GM18858 (cell line): ENCODE measurements at regions not wholly inside any gene's neighbourhood (a gene's known extent, or its start where the extent isn't known, plus 50 kb on each side); places are given as distances from the start of the nearest gene placed in this dataset.

Experiments used
- ATAC-seq: cut with Tn5 transposase; IDR thresholded peaks from one replicate; pipeline ENCODE4 v1.9.1; 2021; ENCODE audit not compliant: unreplicated experiment

DNA sequence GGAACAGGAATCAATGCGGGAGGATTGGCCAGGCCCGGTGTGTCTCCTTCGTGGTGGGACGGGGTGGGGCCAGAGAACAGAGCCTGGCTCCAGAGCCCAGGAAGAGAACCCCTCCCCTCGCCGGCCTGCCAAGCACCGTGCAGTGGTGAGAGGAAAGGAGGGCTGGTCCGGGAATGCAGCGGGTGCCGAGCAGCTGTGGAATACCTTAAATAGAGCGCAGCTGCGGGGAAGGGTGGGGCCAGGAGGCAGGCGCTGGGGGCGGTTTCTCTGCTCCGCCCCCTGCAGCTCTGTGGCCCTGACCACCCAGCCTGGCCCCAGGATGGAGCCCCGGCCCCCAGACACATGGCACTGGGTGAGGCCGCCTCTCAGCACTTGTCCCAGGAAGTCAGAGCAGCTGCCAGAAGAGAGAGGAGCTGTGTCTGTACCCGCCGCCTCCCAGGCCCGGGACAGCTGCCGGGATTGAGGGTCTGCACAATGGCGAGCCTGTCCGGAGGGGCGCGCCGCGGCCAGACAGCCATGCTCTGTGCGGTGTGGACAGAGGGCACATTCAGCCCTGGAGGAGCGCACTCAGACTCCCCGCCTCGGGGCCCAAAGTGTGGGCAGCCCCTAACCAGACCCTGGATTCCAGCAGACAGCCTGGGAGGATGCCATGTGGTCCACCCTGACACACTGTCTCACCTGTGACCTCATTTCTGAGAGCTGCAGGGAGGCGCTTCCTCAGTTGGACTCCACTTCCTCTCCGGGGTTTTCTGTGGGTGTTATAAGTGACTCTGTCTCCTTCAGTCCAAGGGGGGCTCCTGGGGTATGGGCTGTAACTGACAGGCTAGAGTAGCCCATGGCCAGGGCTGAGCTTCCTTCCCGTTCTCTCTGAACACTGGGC lies 268.8 kb downstream of the SEC14L1 start:
- ATAC-seq = no peak

DNA sequence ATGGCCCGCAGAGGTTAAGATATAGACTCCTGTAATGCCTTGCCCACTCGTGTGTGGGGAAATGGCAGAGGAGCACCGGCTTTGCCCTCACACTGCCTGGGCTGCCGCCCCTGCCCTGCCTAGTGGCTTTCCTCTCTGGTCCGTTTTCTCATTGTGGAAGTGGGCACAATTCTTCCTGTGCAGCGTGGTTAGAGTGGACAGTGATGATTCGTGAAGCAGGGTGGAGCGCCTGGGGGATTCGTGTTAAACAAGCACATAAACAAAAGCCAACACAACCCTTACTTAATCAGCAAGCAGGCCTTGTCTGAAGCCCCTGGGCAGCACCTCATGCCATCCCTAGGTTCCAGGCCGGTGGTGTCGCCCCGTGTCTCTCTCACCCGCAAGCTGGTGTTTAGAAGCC lies 269.7 kb downstream of the SEC14L1 start:
- no peak for ATAC-seq

DNA sequence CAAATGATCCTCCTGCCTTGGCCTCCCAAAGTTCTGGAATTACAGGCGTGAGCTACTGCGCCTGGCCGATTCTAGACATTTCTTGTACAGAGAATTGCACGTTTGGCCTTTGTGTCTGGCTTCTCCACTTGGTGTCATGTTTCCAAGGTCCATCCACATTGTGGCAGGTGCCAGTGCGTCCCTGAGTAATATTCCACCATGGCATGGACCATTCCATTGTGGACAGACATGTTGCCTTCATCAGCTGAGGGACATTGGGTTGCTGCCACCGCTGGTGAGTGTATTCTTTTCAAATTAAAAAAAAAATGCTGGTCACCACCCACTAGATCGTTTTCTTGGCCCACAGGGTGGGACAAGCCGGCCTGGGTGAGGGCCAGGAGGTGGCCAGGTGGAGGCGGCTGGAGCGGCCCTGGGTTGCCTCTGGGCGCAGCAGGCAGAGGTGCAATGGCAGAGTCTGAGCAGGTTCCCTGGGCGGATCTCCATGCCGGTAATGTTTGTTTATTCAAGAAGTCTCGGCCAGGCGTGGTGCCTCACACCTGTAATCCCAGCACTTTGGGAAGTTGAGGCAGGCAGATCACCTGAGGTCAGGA lies 274.1 kb downstream of the SEC14L1 start:
- ATAC-seq = no peak

DNA sequence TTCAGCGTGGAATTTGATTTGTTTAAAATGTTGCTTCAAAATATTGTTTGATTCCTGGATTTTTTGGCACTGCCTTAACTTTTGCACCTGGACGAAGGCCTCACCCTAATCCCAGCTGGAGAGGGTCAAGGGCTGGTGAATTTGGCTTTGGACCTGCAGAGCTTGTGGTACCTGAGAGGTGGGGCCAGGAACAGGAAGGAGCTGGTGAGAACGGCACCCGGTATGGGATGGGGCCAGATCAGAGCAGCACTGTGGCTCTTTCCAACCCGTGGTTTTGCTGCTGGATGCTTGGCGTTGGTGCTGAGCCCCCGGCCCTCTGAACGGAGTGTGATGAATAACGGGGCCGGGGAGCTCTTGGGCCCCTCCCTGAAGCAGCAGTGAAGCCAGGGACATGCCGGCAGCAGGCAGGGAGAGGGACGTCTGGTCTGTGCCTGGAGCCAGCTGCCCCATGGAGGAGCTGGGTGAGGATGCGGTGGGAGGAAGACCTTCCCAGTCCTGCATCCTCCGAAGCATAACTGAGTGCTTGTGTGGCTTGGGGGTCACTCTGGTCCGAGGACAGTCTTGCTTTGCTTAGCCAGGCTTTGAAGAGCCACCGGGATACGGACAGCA lies 275.4 kb downstream of the SEC14L1 start:
- no peak for ATAC-seq

DNA sequence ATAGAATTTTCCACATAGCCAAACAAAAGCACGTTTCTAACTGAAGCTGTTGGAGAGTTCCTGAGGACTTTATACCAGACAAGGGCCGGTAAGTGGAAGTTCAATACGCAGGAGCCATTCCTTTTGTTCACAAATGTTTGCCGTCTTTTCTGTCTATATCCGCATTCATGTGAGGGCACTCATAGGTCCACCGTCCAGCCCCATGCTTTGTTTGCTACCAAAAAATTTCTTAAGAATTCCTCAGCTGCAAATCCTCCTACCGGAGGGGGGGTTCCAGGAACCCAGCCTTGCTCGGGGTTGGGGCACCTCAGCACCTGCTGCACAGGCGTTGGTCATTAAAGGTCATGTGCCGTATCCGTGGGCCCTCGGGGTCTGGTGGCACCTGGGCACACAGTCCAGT lies 276.8 kb downstream of the SEC14L1 start:
- ATAC-seq = no peak

DNA sequence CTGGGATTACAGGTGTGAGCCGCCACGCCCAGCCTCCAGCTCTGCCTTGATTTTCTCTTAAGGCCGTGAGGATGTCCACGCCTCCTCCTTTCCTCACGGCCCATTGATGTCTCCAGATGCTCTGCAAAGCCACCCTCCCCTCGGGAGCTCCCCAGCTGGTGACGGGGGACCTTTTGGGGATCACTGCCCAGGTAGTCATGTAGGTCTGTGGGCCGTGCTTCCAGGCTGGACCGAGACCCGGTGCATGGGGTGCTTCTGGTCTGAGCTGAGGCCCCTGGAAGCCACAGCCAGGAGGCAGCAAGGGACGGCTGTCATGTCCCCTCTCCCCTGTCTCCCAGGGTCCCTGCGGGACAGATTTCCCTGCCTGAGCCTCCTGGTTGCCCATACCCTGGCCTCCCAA lies 277.8 kb downstream of the SEC14L1 start:
- no peak for ATAC-seq

DNA sequence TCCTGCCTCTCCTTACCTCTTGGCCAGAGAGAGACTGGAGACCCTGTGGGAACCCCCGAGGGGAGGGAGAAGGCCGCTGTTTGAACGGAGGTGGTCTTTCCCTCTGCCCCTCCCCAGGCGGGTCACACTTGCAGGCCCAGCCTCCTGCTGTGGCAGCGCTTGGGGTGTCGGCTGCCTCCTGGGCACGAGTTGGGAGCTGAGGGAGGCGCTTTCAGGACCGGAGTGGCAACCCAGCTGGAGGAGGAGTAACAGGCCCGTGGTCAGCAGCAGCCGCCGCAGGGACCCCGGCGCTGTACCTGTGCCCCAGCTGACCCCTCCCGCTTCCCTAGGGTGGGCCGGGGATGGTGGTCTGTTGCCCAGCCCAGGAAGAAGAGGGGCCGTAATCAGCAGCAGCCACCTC lies 278.3 kb downstream of the SEC14L1 start:
- ATAC-seq = no peak

DNA sequence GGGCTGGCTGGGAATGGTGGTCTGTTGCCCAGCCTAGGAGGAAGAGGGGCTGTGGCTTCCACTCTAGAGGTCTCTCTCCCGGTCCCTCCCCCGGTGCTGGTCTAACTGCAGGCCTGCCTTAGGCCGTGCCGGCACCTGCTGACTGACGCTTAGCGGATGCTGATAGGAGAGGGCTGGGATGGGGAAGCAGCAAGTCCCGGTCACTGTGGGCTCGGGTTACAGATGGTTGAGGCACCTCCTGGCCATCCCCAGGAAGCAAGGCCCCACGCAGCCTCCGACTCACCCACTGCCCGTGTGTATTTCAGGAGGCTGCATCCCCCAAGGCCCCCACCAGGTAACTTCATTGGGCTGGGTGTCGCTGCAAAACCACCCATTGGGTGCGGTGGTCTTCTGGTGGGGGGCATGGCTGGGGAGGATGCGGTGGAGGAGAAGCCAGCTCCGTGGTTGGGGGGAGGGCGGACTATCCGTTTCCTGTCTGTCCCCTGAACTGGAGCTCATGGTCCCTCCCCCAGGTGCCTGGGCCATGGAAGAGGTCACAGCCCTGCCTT lies 278.9 kb downstream of the SEC14L1 start:
- ATAC-seq = no peak

DNA sequence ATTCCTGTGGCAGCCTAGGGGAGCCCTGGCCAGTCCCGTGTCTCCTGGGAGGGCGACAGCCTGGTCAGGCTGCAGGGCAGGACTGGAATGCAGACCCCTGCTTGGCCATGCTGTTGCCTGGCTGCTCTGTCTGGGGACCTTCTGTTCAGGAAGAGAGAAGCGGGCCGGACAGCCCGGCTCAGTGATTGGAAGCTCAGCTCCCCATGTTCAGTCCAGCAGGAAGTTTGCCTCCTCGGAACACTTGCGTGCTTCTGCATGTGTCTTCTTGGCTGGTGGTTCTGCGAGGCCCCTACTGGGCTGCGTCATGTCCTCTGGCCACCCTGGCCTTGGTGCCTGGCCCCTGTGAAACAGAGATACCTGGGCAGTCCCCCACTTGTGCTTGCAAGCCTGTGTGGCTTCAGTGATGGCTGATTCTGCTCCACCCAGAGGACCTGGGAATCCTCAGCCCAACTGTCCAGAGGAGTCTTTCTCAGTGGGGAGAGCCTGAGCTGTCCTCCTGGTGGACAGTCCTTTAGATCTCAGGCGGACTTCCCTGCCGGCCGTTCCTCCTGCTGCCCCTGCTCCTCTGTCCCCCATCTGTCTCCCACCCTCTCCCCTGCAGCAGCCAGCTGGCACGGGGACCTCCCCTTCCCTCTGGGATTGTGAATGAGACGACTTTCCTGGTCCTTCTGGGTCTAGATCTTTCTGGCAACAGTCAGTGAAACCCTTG lies 279.5 kb downstream of the SEC14L1 start:
- ATAC-seq = no peak

DNA sequence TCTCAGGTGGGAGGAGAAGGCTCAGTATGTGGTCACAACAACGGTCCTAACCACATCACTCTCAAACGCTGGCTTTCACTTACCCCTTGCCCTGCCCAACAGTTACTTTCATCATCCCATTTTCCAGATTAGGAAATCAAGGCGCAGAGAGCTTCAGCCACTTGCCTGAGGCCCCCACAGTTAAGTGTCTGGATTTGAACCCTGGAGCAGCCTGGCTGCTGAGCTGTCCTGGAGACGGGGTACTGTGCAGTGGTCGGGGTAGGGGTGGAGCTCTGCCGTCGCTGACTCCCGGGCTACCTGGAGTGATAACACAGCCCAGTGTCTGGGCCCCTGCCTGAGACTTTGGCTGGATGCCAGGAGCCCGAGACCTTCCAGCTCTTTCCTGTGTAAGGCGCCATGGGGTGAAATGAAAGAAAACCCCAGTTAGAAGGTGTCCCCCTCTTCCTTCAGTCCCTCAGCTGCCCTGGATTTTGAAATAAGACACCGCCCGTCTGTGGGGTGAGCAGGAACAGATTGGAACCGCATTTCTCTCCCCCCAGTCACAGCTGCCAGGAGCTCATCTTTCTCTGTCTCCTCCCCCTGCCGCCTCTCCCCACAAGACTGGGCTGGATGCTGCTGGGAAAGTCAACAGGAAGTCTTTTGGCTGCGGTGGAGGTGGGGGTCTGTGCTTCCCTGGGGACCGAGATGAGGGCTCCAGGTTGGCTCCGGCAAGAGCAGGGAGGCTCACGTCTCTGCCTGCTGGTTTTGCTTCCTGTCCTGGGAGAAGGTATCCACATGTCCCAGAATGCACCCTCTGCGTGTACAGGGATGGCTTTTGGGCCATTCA lies 280.2 kb downstream of the SEC14L1 start:
- ATAC-seq = no peak

DNA sequence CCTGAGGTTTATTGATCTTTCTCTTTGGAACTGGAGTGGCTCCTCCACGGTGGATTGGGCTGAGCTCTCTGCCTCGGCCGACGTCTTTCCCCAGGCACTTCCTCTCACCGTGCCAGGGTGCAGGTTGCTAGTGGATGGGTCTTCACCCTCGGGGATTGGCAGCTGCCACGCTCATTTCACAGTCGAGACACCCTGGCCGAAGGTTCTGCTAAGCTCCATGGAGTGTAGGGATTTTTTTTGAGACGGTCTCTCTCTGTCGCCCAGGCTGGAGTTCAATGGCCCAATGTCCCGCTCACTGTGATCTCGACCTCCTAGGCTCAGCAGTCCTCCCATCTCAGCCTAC lies 280.8 kb downstream of the SEC14L1 start:
- ATAC-seq = no peak

DNA sequence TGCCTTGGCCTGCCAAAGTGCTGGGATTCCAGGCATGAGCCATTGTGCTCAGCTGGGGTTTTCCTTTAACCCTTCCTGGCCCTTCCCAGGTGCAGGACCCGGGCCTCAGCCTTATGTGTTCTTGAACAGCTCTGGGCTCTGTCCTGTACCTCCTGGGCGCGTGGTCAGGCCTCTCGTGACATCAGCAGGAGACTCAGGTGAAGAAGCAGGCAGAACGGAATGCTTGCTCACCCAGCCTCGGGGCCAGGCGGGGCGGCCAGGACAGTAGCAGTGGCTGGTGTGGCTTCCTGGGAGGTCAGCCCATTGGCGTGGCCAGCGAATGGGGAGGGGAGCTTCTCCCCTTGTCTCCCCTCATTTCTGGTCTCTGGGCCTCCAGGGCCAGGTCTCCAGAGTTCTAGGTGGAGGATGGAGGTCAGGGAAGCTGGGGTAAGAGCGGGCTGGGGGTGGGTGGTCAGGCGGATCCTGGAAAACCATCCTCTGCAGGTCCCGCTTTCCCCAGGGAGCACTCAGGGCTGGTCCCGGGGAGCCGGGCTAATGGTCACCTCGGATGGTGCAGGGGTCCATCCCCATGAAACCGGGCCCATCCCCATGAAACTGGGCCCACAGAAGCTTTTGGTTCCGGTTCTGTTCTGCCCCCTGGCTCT lies 281.5 kb downstream of the SEC14L1 start:
- ATAC-seq = no peak

DNA sequence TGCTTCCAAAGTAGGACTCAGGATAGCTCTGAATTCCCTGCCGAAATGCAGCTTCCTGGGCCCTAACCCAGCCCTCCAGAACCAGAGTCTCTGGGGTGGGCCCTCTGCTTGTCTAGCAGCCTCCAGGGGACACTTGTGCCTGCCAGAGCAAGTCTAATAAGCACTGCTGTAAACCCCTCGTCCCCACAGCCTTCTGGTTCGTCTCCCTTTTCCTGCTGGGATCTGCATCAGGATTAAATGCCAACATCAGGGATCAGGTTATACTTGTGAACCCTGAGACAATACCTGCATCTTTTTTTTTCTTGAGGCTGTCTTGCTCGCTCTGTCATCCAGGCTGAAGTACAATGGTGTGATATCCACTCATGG lies 282.0 kb downstream of the SEC14L1 start:
- no peak for ATAC-seq

DNA sequence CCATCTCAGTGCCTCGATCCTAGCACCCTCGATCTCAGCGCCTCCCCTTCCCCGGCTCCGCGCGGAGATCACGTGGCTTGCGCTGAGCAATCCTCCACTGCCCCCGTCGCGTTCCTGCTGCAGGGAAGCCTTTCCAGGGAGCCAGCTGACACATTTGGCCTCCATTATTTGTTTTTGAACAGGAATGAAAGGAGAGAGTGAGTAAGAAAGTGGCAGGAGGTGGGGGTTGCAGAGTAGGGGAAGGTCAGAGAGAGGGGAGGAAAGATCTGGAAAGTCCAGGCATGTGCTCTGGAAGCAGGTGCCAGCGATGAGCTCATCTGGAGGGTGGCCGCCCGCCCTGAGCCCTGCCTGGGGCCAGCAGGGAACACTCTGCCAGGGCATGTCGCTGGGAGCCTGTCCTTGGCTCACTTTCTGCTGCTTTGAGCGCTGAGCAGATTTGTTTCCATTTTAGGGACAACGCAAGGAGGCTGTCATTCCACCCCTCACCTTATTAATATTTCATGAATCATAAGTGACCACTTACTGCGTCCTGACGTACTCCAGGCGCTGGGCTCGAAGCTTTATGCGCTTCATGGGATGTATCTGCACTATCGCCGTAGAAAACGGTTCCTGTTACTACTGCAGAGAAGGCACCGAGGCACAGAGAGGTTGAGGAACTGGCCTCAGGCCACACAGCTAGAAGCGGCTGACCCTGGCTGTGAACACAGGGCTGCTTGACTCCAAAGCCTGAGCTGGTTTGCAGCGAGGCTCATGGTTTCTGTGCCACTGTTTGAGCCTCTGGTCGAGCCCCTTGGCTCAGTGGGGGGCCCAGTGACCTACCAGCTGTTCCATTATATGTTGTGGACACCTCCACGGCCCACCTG lies 283.1 kb downstream of the SEC14L1 start:
- no peak for ATAC-seq

DNA sequence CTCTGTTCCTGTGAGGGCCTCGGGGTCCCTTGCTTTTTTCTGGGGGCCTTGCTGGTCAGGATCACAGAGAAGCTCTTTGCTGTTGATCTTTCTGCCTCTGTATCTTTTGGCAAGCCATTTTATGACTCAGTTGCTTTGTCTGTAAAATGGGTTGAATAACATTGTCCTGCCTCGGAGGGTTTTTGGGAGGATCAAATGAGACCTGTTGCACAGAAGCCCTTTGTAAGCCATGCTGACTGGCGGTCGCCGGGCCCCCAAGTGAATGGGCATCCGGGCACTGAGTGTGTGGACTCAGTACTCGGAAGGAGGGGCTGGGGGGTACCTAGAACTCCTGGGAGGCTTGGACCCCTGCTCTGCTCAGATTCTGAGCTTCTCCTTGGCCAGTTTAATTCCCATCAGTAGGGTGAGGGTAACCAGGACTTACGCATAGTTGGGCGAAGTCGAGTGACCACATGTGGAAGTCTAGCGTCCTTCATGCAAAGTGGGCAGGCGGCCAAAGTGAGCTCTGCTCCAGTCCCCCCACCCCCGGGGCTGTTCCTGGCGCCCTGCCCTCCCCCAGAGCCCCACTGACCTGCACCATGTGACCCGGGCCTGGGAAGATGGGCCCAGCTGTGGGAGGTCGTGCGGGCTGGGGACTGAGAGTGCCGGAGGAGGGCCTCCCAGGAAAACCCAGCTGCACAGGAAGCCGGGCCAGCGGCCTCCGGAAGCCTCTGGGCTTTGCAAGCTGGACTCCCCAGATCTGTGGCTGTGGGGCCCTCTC lies 284.0 kb downstream of the SEC14L1 start:
- no peak for ATAC-seq

DNA sequence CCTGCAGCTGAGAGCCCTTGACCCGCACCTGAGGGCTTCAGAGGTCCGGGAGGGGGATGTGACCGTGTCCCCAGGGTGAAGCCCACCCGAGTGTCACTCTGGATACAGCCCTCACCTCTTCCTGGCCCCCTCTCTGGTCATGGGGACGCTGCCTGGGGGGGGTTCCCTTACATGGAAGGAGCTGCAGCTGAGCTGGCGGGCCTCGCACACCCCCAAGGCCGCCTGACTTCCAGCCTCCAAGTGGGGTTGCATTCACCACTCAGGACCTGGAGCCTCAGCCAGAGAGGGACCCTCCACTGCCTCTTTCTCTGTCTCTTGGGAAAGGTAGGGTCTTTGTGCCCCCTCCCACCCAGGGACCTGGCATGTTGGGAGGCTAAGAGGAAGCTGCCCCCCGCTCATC lies 284.6 kb downstream of the SEC14L1 start:
- ATAC-seq = no peak

DNA sequence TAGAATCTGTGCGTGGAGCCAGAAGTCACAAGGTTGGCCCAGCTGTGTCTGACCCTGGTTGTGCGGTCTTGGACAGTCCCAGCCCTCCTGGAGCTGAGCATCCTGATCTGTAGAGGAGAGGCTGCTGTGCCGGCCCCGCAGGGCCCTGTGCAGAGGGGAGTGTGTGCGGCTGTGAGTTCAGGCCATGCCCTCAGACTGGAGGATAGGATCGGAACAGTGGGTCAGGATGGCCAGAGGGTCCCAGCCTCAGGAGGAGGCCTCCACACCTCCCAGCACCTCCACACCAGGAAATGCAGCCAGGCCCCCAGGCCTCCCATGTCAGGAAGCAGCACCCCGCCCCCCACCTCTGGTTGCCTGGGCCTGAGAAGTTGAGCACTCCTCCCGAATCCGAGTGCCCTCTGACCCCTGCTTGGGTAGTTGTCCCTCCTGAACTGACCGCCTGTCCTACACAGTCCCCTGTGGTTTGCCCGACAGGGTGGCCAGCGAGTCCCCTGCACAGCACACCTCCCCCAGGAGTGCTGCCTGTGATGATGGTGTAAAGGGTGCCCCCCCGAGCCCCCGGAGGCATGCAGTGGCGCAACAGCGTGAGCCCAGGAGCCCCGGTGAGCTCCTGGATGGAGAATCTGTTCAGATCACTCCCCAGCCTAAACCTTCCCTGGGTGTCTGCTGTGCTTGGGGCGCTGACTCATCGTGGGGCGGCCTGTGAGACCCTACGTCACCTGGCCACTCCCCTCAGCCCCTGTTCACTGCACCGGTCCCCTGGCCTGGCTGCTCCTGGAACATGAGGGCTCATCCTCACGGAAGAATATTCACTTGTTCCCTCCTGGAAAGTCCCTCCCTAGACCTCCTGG lies 285.2 kb downstream of the SEC14L1 start:
- no peak for ATAC-seq
